Heart left ventricle (tissue), 13 donors: ENCODE measurements at regions not wholly inside any gene's neighbourhood (a gene's known extent, or its start where the extent isn't known, plus 50 kb on each side); places are given as distances from the start of the nearest gene placed in this dataset.

Experiments used
- CTCF ChIP-seq, 12 donors: fragments of 200-600 bp; sonication (generic) in 4 of 12; IDR thresholded peaks; one replicate each; pipeline versions ENCODE4 v1.5.0 to v1.8.0; 2018 to 2022; ENCODE audit warnings: antibody characterized with exemption in 12 of 12, mild to moderate bottlenecking in 5 of 12
- POLR2A ChIP-seq, 2 donors: fragments of 450-650 bp; IDR thresholded peaks; one replicate each; pipeline ENCODE4 v1.6.1; 2017; ENCODE audit warnings: antibody characterized with exemption in 2 of 2, mild to moderate bottlenecking in 2 of 2, moderate library complexity in 2 of 2
- donor health status: ischemic (EF 13 %, LVEDD 7.1; RV severe dilation, severe dysfunction).
- donor health status: DM: no; HTN: yes; CAD: no.
- donor health status: DM: no; HTN: no; CAD: no.
- donor health status: ischemic (EF 25% LVEDD 6.9; RV normal size, moderate dysfunction).
- donor health status: ischemic (EF 25% LVEDD 5.7; RV mildly dilated, moderate dysfunction).
- donor health status: ischemic (EF 35%, LVEDD 5.7; RV mildly dilated, moderate dysfunction).
- donor health status: nonischemic (EF 11% LVEDD 7.7; RV severe dilation, severe dysfunction).
- donor health status: DM: yes; HTN: yes; CAD: no.
- donor health status: PGD.
- donor health status: ischemic (EF 29% LVEDD 5.4; RV normal size, mild dysfunction).
- donor health status: nonischemic (EF 23%, LVEDD 6.1; RV moderate dilation, normal function).

- TF ChIP-seq POLR2A (IDR thresholded peaks at IDR 0.05), result no peak
- no peak for TF ChIP-seq CTCF (IDR thresholded peaks at IDR 0.05)
These were observed 686.9 kb upstream of the NRXN1 start for GRCh38 chr2:51718881-51719280.
